Transverse colon (tissue), 4 donors: ENCODE measurements at regions not wholly inside any gene's neighbourhood (a gene's known extent, or its start where the extent isn't known, plus 50 kb on each side); places are given as distances from the start of the nearest gene placed in this dataset.

Source experiments
- POLR2AphosphoS5 ChIP-seq, 3 donors: sonication (generic); formaldehyde crosslinking; IDR thresholded peaks; one replicate each; pipeline ENCODE4 v1.6.1; 2016; ENCODE audit warnings: antibody characterized with exemption in 3 of 3
- TF ChIP-seq, protein P1 (sequence below), 5 experiments: fragments of 200-600 bp in 3 of 5; fragments of 450-650 bp in 2 of 5; sonication (generic) in 3 of 5; IDR thresholded peaks; 1 replicate in 2 of 5; 2 replicates in 3 of 5; pipeline ENCODE4 v1.5.1; 2016 to 2017; ENCODE audit warnings: antibody characterized with exemption in 5 of 5, inconsistent platforms in 3 of 5, mild to moderate bottlenecking in 2 of 5, moderate library complexity in 1 of 5

DNA sequence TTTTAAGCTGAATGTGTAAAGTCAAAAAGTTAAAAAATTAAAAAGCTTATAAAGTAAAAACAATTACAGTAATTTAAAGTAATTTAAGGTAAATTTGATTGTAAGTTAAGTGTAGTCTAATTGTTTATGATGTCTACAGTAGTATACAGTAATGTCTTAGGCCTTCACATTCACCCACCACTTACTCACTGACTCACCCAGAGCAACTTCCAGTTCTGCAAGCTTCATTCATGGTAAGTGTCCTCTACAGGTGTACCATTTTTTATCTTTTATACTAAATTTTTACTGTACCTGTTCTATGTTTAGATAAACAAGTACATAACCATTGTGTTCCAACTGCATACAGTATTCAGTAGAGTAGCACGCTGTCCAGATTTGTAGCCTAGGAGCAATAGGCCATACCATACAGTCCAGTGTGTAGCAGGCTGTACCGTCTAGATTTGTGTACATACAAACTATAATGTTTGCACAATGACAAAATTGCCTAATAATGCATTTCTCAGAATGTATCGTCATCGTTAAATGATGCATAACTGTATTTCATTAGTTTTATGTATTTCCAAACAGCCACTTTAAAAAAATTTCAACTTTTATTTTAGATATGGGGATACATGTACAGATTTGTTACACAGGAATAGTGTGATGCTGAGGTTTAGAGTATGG lies 319.3 kb downstream of the DYSF start:
- TF ChIP-seq, protein P1, sequence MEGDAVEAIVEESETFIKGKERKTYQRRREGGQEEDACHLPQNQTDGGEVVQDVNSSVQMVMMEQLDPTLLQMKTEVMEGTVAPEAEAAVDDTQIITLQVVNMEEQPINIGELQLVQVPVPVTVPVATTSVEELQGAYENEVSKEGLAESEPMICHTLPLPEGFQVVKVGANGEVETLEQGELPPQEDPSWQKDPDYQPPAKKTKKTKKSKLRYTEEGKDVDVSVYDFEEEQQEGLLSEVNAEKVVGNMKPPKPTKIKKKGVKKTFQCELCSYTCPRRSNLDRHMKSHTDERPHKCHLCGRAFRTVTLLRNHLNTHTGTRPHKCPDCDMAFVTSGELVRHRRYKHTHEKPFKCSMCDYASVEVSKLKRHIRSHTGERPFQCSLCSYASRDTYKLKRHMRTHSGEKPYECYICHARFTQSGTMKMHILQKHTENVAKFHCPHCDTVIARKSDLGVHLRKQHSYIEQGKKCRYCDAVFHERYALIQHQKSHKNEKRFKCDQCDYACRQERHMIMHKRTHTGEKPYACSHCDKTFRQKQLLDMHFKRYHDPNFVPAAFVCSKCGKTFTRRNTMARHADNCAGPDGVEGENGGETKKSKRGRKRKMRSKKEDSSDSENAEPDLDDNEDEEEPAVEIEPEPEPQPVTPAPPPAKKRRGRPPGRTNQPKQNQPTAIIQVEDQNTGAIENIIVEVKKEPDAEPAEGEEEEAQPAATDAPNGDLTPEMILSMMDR (IDR thresholded peaks at IDR 0.05) = no peak
- no peak for TF ChIP-seq POLR2AphosphoS5 (IDR thresholded peaks at IDR 0.05)
